ENCODE measurements at regions not wholly inside any gene's neighbourhood (a gene's known extent, or its start where the extent isn't known, plus 50 kb on each side); places are given as distances from the start of the nearest gene placed in this dataset.

DNA sequence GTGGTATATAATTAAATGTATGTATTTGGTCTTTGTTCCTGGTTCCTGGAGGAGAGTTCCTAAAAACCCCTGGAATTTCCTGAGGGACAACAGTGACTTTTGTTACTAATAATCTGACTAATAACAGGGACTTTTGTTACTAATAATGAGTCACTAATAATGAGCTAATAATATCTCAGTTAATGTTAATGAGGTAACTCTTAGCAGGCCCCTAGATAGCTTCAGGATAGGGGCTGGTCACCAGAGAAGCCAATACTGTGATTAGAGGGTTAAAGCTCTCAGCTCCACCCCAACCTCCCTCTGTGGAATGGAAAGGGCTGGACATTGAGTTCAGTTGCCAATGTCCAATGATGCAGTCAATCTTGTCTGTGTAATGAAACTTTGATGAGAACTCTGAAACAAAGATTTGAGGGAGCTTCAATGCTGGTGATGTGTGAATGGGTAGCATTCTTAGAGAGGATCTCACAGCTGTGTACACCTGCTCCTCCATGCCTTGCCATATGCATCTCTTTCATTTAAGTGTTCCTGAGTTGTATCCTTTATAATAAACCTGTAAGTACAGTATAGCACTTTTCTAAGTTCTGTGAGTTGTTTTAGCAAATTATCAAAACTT lies 1431.4 kb upstream of the TENM4 start:
- TF ChIP-seq, protein P1, sequence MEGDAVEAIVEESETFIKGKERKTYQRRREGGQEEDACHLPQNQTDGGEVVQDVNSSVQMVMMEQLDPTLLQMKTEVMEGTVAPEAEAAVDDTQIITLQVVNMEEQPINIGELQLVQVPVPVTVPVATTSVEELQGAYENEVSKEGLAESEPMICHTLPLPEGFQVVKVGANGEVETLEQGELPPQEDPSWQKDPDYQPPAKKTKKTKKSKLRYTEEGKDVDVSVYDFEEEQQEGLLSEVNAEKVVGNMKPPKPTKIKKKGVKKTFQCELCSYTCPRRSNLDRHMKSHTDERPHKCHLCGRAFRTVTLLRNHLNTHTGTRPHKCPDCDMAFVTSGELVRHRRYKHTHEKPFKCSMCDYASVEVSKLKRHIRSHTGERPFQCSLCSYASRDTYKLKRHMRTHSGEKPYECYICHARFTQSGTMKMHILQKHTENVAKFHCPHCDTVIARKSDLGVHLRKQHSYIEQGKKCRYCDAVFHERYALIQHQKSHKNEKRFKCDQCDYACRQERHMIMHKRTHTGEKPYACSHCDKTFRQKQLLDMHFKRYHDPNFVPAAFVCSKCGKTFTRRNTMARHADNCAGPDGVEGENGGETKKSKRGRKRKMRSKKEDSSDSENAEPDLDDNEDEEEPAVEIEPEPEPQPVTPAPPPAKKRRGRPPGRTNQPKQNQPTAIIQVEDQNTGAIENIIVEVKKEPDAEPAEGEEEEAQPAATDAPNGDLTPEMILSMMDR (CRISPR knock-in tag; IDR thresholded peaks at IDR 0.05), result no peak
- TF ChIP-seq, protein P2, sequence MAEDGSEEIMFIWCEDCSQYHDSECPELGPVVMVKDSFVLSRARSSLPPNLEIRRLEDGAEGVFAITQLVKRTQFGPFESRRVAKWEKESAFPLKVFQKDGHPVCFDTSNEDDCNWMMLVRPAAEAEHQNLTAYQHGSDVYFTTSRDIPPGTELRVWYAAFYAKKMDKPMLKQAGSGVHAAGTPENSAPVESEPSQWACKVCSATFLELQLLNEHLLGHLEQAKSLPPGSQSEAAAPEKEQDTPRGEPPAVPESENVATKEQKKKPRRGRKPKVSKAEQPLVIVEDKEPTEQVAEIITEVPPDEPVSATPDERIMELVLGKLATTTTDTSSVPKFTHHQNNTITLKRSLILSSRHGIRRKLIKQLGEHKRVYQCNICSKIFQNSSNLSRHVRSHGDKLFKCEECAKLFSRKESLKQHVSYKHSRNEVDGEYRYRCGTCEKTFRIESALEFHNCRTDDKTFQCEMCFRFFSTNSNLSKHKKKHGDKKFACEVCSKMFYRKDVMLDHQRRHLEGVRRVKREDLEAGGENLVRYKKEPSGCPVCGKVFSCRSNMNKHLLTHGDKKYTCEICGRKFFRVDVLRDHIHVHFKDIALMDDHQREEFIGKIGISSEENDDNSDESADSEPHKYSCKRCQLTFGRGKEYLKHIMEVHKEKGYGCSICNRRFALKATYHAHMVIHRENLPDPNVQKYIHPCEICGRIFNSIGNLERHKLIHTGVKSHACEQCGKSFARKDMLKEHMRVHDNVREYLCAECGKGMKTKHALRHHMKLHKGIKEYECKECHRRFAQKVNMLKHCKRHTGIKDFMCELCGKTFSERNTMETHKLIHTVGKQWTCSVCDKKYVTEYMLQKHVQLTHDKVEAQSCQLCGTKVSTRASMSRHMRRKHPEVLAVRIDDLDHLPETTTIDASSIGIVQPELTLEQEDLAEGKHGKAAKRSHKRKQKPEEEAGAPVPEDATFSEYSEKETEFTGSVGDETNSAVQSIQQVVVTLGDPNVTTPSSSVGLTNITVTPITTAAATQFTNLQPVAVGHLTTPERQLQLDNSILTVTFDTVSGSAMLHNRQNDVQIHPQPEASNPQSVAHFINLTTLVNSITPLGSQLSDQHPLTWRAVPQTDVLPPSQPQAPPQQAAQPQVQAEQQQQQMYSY (CRISPR knock-in tag; IDR thresholded peaks at IDR 0.05), result no peak
- TF ChIP-seq BHLHE40 (IDR thresholded peaks at IDR 0.05; ENCODE audit: low read length) (no peak), SIX1 (CRISPR knock-in tag; IDR thresholded peaks at IDR 0.05; ENCODE audit: borderline replicate concordance) (no peak), ZBTB21 (CRISPR knock-in tag; IDR thresholded peaks at IDR 0.05) (no peak), RBM39 (IDR thresholded peaks at IDR 0.05; ENCODE audit: low read depth, low read length, poor library complexity, severe bottlenecking) (no peak), ZFP37 (CRISPR knock-in tag; IDR thresholded peaks at IDR 0.05; ENCODE audit: borderline replicate concordance) (no peak), POLR2A (IDR thresholded peaks at IDR 0.05; ENCODE audit: insufficient read depth in 1 of 2, low read depth in 2 of 2, low read length in 2 of 2) (no peak)
- TF ChIP-seq, protein P3, sequence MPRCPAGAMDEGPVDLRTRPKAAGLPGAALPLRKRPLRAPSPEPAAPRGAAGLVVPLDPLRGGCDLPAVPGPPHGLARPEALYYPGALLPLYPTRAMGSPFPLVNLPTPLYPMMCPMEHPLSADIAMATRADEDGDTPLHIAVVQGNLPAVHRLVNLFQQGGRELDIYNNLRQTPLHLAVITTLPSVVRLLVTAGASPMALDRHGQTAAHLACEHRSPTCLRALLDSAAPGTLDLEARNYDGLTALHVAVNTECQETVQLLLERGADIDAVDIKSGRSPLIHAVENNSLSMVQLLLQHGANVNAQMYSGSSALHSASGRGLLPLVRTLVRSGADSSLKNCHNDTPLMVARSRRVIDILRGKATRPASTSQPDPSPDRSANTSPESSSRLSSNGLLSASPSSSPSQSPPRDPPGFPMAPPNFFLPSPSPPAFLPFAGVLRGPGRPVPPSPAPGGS (CRISPR knock-in tag; IDR thresholded peaks at IDR 0.05), result no peak
- TF ChIP-seq, protein P4, sequence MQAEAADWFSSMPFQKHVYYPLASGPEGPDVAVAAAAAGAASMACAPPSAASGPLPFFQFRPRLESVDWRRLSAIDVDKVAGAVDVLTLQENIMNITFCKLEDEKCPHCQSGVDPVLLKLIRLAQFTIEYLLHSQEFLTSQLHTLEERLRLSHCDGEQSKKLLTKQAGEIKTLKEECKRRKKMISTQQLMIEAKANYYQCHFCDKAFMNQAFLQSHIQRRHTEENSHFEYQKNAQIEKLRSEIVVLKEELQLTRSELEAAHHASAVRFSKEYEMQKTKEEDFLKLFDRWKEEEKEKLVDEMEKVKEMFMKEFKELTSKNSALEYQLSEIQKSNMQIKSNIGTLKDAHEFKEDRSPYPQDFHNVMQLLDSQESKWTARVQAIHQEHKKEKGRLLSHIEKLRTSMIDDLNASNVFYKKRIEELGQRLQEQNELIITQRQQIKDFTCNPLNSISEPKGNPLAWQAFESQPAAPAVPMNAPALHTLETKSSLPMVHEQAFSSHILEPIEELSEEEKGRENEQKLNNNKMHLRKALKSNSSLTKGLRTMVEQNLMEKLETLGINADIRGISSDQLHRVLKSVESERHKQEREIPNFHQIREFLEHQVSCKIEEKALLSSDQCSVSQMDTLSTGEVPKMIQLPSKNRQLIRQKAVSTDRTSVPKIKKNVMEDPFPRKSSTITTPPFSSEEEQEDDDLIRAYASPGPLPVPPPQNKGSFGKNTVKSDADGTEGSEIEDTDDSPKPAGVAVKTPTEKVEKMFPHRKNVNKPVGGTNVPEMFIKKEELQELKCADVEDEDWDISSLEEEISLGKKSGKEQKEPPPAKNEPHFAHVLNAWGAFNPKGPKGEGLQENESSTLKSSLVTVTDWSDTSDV (CRISPR knock-in tag; IDR thresholded peaks at IDR 0.05), result no peak
- TF ChIP-seq, protein P5, sequence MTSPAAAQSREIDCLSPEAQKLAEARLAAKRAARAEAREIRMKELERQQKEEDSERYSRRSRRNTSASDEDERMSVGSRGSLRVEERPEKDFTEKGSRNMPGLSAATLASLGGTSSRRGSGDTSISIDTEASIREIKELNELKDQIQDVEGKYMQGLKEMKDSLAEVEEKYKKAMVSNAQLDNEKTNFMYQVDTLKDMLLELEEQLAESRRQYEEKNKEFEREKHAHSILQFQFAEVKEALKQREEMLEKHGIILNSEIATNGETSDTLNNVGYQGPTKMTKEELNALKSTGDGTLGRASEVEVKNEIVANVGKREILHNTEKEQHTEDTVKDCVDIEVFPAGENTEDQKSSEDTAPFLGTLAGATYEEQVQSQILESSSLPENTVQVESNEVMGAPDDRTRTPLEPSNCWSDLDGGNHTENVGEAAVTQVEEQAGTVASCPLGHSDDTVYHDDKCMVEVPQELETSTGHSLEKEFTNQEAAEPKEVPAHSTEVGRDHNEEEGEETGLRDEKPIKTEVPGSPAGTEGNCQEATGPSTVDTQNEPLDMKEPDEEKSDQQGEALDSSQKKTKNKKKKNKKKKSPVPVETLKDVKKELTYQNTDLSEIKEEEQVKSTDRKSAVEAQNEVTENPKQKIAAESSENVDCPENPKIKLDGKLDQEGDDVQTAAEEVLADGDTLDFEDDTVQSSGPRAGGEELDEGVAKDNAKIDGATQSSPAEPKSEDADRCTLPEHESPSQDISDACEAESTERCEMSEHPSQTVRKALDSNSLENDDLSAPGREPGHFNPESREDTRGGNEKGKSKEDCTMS (CRISPR knock-in tag; conservative IDR thresholded peaks at IDR 0.05), result no peak
- TF ChIP-seq, protein P6, sequence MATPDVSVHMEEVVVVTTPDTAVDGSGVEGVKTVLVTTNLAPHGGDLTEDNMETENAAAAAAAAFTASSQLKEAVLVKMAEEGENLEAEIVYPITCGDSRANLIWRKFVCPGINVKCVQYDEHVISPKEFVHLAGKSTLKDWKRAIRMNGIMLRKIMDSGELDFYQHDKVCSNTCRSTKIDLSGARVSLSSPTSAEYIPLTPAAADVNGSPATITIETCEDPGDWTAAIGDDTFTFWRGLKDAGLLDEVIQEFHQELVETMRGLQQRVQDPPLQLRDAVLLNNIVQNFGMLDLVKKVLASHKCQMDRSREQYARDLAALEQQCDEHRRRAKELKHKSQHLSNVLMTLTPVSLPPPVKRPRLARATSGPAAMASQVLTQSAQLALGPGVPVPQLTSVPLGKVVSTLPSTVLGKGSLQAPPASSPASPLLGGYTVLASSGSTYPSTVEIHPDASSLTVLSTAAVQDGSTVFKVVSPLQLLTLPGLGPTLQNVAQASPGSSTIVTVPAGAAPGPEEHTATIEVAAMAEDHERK (CRISPR knock-in tag; IDR thresholded peaks at IDR 0.05; ENCODE audit: low read depth), result no peak
